Fibroblast of the conjunctiva (primary cell): ENCODE measurements at regions not wholly inside any gene's neighbourhood (a gene's known extent, or its start where the extent isn't known, plus 50 kb on each side); places are given as distances from the start of the nearest gene placed in this dataset.
A peak's percentile ranks its signal among the peaks of the same experiment; 100 is the strongest.

Source experiments
- DNase-seq: peaks from one replicate; pipeline ENCODE4 v3.0.0-alpha.2; 2010; ENCODE audit warnings: low read depth

DNA sequence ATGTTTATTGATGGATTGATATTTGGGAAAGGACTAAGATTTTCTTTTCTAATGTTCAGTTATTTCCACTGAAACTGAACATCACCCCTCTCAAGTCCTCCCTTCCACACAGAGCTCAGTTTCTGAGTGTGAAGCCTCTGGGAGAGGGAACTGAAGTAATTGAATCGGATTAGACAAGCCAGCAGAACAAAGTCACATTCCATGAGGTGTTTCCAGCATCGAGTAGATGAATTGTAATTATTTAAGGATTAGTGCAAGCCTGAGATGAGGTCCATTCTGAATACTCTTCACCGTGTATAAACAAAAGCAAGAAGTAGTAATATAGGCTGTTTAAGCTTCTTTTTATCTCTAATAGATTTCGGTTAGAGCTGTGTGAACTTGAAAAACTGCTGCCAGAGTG is 2060.5 kb downstream of the MAT2B start:
- no peak for DNase-seq

DNA sequence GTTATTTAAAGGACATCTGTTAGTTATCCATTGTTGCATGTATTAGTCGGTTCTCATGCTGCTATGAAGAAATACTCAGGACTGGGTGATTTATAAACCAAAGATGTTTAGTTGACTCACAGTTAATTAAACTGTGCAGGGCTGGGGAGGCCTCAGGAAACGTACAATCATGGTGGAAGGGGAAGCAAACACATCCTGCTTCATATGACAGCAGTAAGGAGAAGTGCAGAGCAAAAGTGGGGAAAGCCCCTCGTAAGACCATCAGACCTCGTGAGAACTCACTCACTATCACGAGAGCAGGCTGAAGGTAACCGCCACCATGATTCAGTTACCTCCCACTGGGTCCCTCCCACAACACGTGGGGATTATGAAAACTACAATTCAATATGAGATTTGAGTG is 2064.1 kb downstream of the MAT2B start:
- no peak for DNase-seq

DNA sequence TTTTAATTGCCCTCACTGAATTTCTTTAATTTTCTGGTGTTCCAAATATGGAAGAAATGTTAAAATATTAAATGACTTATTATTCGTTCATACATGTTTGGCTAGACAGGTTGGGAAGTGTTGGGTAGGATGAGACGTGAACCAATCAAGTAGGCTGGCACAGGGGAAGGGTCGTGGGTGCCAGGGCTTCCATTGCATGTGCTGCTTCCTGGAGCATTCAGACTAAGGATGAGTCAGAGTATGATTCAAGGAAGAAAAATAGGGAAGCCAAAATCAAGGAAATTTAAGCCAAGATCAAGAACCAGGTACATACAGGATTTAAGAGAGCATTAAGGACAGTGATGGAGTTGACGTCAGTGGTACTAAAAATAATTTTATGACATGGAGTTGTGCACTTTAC is 2068.0 kb downstream of the MAT2B start:
- DNase-seq, result no peak

DNA sequence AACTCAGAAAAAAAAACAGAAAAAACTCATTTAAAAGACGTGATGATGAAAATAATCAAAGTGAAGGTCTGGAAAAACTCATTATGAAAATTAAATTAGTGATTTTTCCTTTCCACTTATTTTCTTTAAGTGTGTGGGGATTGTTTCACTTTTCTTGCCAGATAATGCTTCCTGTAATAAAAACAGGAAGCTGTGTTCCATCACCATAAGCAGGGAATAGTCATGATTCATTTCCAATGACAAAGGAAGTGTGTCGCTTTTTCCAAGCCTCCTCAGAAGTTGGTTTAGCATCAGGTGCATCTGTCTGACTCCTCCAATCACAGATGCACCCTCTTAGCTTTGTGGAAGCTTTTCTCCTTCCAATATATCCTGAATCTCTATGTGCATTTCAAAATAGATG is 2068.7 kb downstream of the MAT2B start:
- no peak for DNase-seq

DNA sequence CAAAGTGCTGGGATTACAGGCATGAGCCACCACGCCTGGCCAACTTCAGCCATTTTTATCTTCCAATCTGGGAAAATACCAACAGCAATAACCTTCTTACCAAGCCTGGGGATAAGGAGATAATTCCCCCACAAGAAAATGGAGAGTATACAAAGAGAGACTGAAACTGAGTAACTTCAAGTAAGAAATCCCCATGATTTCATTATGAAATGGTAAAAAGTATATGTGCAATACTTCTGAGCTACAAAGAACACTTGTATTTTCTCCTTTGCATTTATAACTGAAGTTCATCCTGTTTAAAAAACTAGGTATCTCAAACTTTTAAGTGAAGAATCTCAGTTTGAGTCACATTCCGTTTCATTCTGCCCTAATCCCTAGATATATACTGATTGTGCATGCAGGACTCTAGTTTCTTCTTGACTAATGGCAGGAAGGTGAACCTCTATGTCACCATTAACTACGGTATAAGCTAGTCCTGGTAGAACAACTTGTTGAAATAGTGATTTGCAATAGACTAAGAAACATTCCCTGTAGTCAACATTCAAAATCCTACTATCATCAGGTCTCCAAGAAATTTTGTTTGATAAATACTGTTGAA is 2071.4 kb downstream of the MAT2B start:
- no peak for DNase-seq

DNA sequence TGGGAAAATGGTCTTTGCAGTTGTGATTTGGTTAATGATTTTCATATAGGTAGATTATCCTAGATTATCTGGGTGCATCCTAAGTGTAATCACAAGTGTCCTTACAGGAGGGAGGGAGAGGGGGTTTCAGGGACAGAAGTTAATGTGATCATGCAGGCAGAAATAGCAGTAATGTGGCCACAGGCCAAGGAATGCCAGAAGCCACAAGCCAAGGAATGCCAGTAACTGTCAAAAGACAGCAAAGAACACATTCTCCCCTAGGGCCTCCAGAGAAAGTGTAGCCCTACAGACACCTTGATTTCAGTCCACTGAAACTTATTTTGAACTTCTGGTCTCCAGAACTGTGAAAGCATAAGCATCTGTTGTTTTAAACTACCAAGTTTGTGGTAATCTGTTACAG is 2074.5 kb downstream of the MAT2B start:
- no peak for DNase-seq

DNA sequence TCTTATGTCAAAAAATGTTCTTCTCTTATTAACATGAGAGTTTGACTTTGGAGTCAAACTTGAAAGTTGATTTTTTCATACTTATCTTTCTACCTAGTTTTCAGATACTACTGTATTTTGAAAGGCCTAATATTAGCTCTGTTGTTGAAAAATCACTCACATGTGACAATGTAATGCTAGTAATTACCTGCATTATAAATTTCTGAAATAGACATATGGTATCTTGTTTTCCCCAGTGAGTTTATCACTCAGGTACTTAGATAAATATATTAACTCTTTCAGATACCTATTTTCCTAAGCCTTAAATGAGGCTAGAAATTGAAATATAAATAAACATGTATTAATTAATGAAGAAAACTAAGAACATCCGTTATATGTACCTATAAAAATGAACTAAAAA is 2089.3 kb downstream of the MAT2B start:
- no peak for DNase-seq

DNA sequence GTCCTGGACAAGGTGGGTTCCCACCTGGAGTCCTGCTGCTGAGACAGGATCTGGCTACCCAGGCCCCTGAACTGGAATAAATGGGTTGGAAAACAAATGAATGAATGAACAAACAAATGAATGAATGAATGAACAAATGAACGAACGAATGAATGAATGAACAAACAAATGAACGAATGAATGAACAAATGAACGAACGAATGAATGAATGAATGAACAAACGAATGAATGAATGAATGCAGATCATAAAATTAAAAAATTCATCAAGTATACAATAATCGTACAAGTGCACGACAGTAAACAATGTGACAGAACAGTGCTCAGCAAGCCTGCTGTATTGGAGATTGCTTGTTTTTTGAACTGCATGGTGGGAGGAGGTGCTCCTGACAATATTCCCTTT is 2097.1 kb downstream of the MAT2B start:
- DNase-seq, result no peak

DNA sequence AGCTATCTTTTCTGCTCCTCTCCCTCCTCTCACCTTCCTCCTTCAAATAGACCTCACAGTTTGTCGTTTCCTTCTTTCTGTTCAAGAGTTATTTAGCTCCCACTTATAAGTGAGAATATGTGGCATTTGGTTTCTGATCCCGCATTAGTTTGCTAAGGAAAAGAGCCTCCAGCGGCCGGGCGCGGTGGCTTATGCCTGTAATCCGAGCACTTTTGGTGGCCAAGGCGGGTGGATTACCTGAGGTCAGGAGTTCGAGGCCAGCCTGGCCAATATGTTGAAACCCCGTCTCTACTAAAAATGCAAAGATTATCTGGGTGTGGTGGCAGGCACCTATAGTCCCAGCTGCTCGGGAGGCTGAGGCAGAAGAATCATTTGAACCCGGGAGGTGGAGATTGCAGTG is 2101.6 kb downstream of the MAT2B start:
- no peak for DNase-seq

DNA sequence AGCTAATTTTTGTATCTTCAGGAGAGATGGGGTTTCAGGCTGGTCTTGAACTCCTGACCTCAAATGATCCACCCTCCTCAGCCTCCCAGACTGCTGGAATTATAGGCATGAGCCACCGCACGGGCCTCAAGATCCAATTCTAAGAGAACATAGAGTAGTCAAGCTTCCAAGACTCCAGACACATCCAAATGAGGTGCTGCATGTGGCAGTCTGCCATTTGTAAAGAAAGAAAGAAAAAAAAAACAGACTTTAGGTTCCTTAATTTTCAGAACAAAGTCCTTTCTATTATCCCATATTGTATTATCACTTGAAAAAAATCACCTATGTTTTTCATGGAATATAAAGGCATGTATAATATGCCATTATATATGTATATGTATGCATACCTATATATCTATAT is 2104.5 kb downstream of the MAT2B start:
- DNase-seq, result no peak

DNA sequence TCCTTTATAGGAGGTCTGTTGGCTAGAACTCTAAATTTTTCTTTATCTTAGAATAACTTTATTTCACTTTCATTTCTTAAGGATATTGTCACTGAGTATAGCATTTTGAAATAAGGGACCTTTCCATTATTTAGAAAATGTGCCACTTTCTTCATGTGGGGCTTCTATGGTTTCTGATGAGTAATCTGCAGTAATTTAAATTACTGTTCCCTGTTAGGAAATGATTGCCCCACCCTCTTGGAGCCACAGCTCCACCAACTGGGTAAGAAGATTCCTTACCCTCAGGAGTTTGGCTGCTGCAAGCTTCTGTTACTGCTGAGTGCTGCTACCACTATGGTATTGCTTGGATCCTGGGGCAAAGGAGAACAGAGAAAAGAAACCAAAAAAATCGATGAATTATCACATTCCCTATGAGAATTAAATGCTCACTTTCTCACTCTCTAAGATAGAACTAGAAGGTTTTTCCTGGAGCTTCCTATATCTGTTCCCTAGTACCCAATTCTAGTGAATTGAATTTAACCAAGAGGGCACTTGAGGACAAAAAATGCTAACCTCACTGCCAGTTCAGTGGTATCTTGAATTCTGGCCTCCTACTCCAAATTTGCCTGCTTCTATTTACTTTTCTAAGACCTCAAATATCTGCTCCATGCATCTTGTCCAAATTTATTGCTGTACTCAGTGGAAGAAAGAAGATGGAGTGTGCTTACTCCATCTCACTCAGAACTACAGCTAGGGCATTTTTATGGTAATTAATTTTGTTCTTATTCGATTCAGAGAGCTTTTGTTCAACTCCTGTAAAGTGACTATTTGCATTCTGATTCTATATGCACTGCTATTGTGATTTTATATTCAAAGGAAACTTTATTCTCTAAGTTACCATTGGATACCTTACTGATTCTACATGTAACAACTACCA is 2111.3 kb downstream of the MAT2B start:
- no peak for DNase-seq

DNA sequence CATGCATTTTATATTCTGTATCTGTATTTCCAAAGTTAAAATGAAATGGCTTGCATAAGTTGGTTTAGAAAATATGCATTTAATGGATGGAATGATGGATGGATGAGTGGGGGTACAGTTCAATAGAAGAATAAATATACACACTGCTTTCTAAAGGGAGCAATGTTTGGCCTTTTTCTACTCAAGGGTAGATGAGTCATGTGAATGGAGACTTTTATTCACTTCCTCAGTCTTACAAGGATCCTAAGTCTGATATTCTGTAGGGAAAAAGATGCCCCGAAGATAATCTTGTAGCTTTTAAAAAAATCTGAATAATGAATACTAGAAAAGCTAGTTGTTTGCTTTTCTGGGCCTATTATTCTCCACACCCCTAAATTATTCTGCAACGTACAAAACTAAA is 2112.1 kb downstream of the MAT2B start:
- no peak for DNase-seq

DNA sequence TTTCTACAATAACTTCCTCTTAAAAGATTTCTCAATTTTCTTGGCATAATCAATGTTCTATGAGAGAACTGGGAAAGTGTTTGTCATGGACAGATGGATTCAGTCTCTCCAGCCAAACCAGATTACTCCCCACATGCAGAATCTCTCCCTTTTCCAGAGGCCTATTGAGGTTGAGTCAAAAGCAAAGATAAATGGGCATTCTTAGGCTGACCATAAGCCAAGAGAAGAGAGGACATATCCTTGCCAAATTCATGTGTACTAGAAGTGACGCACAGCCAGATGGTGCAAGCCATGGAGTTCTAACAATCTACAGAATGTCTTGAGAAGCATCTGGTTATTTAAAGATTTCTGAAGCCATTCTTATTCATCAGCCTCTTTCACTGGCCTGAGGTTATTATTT is 2115.0 kb downstream of the MAT2B start:
- DNase-seq, result no peak

DNA sequence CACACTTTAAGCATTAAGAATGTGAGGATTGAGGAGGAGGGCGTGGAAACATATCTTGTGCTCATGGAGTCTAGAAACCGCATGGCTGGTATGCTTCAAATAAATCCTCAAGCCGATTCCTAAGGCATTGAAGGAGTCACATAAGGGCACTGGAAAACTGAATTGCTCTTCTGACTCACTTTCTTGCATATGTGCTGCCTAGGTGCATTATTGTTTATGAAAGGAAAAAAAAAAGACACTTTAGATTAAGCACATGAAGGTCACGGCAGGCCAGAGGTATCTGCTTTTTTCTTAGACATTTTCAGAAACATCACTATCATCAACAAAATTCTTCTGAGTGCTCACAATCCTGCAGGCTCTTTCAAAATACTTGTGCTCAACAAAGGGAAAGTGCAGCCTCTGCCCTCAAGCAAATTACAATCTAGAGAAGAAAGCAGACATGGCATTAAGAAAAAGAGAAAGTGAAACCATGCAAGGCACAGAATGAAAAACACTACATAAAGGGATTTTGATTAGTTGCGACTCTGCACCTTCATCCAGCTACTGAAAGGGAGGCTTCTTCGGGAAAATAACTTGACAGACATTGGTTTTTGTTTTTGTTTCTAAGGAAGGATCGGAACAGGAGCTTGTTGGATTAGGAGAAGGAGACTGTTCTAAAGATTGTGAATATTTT is 2117.6 kb downstream of the MAT2B start:
- no peak for DNase-seq

DNA sequence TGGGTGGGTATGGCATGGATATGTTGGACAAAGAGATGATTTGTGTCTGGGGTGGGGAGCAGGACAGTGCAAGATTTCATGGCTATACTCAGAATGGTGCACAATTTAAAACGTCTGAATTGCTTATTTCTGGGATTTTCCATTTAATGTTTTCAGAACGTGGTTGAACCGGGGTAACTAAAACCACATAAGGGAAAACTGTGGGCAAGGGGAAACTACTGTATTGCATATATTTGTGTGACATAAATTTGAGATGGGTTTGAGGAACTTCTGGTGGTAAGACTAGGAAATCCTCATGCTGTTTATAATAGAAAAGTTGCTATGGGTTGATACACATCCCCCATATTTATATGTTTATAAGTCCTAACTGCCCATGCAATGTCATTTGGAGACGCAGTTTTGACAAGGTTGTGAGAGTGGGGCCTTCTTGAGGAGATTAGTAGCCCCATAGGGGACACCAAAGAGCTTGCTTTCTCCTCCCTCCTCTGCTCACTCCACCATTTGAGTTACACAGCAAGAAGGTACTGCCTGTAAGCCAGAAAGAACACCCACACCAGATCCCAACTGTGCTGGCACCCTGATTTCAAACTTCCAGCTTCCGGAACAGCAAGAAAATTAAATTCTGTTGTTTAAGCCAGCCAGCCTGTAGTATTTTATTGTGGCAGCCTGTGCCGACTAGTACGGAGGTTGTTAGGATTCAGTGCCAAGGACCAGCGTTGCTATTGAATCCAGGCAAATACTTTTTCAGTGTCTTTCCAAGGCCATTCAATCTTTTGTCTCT is 2118.9 kb downstream of the MAT2B start:
- no peak for DNase-seq

DNA sequence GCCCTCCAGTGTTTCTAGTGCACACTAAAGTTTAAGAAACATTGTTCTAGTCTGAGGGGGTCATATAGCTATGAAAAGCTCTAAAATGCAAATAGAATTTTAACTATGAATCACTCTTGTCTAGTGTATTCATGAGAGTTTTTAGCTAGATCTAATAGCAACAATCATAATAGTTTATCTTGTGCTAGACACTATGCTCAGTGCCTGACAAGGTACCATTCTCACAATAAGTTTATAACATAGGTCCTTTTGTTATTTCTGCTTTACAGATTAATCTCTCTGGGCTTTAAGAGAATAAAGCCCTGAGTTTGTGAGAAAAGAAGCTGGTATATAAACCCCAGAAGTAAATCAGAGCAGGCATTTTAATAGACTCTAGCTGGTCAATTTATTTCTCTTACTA is 2120.7 kb downstream of the MAT2B start:
- DNase-seq, result no peak

DNA sequence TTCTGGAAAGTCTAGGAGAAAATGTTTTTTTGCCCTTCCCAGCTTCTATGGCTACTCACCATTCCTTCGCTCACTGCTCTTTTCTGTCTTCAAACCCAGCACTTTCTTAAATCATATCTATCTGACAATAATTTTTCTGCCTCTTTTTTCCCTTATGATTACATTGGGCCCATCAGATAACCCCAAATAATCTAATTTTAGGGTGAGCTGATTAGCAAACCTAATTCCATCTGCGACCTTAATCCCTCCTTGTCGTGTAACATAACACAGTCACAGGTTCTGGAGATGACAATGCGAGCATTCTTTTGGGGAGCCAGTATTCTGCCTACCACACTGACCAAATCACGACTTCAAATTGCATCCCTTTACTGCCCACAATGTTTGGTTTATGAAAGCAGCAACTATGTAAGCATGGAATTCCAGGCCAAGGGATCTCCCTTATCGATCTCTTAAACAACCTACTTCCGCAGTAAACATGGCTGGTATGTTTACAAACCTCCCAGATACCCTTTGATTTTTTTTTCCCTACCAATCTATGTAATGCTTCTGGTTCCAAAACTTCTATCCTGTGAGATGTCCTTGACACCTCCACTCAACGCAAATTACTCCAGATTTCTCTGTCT is 2122.2 kb downstream of the MAT2B start:
- no peak for DNase-seq

DNA sequence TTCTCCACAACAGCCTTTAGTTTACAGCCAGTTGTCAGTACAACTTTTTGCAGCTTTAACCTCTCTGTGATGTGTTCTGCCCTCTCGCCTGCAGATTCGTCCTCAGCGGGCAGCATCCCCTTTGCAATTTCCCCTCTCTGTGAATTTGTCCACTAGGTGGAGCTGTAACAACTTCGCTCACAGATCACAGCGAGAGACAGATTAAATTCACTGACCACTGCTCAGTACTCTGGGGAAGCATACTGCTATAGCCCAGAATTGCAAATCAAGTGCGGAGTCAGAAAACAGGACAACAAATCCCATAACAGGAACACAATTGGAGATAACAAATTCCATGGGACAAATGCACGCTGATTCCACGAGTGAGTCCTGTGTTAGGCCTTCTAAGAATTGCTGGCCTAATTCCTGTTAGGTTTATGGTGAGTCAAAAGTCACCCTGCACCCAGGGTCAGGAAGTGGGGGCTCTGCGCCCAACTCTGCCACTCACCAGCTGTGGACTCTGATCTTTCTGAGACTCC is 2124.9 kb downstream of the MAT2B start:
- DNase-seq, result peak; percentile 10

DNA sequence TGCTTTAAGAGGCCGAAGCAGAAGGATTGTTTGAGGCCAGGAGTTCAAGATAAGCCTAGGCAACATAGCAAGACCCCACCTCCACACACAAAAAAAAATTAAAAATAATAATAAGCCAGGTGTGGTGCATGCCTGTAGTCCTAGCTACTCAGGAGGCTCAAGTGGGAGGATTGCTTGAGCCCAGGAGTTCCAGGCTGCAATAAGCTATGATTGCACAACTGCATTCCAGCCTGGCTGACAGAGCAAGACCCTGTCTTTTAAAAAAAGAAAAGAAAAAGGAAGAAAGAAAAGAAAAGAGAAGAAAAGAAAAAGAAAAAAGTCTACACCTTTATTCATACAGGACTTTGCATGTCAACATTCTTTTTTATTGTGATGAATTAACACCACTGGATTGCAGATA is 2125.8 kb downstream of the MAT2B start:
- DNase-seq, result no peak

DNA sequence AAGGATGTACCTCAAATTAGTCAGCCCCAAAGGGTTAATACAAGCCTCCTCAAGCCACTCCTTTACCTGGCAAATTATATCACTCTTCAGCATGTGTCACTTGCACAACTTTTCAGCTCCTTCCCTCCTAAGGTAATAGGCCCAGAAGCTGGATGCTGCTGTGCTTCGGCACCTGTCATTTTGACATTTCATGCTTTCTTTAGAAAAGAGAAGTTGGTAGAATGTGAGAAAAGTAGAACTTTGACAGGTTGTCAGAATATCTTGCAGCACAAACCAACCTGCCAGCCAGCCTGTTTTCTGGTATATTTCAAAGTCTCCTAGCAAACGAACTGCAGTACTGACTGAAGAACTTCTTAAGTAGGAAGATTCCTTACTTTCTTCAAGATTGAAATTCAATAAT is 2136.9 kb downstream of the MAT2B start:
- no peak for DNase-seq

DNA sequence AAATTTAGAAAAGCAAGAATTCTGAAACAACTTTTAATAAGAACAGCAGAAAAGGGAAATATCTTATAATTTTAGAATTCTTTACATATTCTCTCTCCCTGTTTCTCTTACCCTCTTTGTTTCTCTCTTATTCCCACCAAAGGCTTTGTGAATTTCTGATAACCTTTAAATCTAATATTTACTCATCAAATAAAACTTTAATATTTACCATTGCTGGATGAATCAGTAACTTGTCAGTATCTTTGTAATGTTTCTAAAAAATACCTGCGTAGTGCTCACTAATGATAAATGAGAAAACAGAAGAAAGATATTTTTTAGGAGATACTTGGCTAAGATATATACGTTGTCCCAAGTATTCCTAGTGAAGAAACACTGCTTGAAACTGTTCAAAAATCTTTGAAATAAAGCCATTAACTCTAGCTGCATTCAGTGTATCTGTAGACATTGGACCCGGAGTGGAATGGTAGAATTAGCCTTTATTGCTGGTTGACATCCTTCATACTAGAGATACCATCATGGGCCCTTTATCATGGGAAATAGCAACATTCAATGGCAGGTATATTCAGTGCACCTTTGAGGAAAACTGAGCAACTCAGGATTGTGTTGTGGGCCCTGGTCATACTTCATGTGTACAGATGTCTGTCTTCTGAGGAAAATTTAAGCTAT is 2160.4 kb downstream of the MAT2B start:
- no peak for DNase-seq
